AG04449 (cell line): ENCODE measurements at regions not wholly inside any gene's neighbourhood (a gene's known extent, or its start where the extent isn't known, plus 50 kb on each side); places are given as distances from the start of the nearest gene placed in this dataset.

ENCODE experiments used
- CTCF ChIA-PET: fragments of 350-600 bp; formaldehyde crosslinking; extraction: SDS; loops from one replicate; lab custom pipeline; 2021; ENCODE audit warnings: antibody characterized with exemption; lab: Yijun Ruan, JAX
- POLR2A ChIA-PET: fragments of 400-600, 350-600 bp; formaldehyde crosslinking; extraction: SDS; loops from one replicate; lab custom pipeline; 2020; ENCODE audit warnings: antibody characterized with exemption, inconsistent platforms; lab: Yijun Ruan, JAX
- DNase-seq: peaks from one replicate; pipeline ENCODE4 v3.0.0-alpha.2; 2010; ENCODE audit warnings: low read depth, low spot score
- H3K4me3 ChIP-seq: 2 replicates; pipeline ENCODE4 v1.5.1; 2011; ENCODE audit warnings: low read depth, mild to moderate bottlenecking, control low read depth, low read length
- TF ChIP-seq, protein P1 (sequence below): IDR thresholded peaks from one replicate; pipeline ENCODE4 v1.5.1; 2011; ENCODE audit warnings: mild to moderate bottlenecking, moderate library complexity, low read length, control low read depth, inconsistent platforms; ENCODE audit not compliant: insufficient read depth; ENCODE audit errors: missing control alignments

DNA sequence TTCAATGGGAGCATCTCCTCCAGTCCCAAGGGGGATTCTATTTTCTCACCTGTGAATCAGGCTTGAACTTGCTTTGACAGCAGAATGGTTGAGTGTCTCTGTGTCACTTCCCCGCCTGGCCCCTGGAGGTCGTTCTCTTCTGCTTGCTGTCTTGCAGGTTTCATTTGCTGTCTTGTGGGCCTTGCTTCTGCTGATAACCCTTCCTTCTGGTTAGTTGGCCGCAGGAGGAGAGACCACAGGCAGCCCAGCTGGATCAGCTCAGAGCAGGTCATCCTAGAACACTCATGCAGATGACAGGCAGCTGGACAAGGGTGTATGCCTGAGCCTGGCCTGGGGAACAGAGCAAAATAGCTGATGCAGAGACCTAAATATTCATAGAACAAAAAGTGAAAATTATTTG, 344.2 kb upstream of the ADARB2 start:
- TF ChIP-seq, protein P1, sequence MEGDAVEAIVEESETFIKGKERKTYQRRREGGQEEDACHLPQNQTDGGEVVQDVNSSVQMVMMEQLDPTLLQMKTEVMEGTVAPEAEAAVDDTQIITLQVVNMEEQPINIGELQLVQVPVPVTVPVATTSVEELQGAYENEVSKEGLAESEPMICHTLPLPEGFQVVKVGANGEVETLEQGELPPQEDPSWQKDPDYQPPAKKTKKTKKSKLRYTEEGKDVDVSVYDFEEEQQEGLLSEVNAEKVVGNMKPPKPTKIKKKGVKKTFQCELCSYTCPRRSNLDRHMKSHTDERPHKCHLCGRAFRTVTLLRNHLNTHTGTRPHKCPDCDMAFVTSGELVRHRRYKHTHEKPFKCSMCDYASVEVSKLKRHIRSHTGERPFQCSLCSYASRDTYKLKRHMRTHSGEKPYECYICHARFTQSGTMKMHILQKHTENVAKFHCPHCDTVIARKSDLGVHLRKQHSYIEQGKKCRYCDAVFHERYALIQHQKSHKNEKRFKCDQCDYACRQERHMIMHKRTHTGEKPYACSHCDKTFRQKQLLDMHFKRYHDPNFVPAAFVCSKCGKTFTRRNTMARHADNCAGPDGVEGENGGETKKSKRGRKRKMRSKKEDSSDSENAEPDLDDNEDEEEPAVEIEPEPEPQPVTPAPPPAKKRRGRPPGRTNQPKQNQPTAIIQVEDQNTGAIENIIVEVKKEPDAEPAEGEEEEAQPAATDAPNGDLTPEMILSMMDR: no peak
- ChIA-PET POLR2A (no interaction called here), CTCF (no interaction called here)
- no peak overlapping the region for H3K4me3 ChIP-seq
- DNase-seq: no peak

DNA sequence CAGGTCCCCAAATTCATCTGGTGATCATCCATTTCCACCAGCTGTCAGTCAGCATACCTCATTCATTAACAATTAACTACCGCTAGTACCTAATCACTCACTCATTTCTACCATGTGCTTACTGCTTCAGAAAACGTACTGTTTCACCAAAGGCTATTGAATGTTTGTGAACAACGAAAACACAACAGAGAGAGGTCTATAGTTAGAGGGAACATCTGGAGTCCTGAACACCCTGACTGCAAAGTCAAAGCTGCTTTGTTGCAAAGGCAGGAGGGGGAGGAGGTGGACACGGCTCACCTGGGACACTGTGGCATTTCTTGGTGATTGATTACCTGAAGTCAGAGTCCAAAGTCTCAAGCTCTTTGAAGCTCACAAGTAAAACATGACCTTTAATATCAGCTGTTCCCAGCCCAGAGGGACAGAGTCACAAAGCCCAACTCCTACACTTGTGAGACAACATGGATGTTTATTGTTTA, 342.3 kb upstream of the ADARB2 start:
- ChIA-PET POLR2A (no interaction called here), CTCF (no interaction called here)
- no peak for DNase-seq
- H3K4me3 ChIP-seq: no peak overlapping the region
- TF ChIP-seq, protein P1: no peak

DNA sequence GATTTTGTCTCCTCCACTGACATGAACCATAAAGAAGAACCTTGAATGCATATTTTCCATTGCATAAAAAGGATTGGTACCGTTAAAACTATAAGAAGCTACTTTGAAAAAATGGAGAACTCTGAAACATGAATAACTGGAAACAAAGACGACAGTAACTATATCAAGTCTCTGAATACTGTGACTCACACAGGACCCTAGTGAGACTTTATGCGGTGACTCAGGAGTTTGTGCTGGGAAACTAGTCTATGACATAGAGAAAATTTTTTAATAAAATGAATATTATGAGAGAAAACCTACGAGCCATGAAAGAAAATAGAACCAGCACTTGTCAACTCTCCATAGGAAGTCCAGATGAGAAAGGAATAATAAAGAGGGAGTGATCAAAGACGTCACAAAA, 339.9 kb upstream of the ADARB2 start:
- TF ChIP-seq, protein P1: no peak
- no peak overlapping the region for H3K4me3 ChIP-seq
- CTCF ChIA-PET: interaction anchor here (0.7 kb wide), 1 partner anchor 298 kb away, joined by 3 read pairs; no protein-coding TSS in a partner anchor

DNA sequence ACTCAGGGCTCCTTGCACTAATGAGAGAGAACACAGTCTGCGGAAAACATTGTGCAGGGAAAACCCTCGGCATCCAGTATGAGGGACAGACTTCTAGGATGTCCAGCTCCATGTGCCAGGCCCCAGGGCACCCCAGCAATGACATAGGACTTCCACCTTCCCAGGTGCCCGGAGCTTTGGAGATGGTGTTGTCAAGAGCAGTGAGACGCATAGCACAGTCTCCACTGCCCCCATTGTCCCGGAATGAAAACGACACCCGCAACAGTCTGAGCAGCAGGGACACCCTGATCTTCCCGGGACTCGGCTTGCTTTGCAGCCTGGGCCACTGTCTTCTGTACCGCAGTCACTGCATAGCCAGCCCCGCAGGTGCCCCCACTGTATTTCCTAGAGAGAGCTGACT, 339.2 kb upstream of the ADARB2 start:
- CTCF ChIA-PET: interaction anchor here (0.7 kb wide), 1 partner anchor 298 kb away, joined by 3 read pairs; no protein-coding TSS in a partner anchor
- POLR2A ChIA-PET: interaction anchor here (0.5 kb wide), 1 partner anchor 11 kb away, joined by 3 read pairs; no protein-coding TSS in a partner anchor
- TF ChIP-seq, protein P1: no peak
- no peak overlapping the region for H3K4me3 ChIP-seq
- DNase-seq: no peak

More for the DNA sequence above, 339.9 kb upstream of the ADARB2 start:
- no peak for DNase-seq
- POLR2A ChIA-PET: interaction anchor here (0.5 kb wide), 1 partner anchor 11 kb away, joined by 3 read pairs; no protein-coding TSS in a partner anchor

DNA sequence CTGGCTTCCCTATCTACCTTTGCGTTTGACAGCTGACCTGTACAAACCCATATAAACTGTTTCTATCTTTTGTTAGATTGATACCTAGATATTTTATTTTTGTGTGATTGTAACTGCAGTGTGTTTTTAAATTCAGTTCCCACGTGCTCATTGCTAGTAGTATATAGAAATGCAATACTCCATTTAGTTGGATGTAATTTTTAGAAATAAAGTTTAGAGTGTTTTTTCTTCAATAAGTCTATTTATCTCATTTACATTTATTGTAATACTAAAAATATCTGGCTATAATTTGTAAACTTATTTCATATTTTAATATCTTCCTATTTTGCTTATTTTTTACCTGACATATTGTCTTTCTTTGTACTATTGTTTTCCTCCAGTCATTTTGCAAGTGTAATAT, 329.7 kb upstream of the ADARB2 start:
- CTCF ChIA-PET: no interaction called here
- TF ChIP-seq, protein P1: no peak
- no peak overlapping the region for H3K4me3 ChIP-seq
- POLR2A ChIA-PET: no interaction called here
- no peak for DNase-seq

DNA sequence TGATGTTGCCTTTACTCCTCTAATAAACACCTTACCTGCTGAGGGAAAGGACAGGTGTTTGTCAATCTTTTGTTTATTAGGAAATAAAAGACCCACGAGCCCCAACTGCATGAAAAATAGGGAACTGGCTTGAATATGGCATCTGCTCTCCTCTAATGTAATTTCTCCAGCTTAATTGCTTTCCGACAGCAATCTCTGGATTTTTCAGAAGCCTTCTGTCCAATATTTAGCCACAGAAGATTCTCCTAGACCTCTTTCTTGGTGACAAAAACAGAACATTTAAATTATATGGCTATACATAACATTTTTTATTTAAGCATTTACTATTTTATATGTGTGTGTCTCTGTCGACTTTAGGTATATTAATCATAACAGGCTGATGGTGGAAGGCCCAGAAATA, 317.4 kb upstream of the ADARB2 start:
- ChIA-PET POLR2A (no interaction called here), CTCF (no interaction called here)
- DNase-seq: no peak
- TF ChIP-seq, protein P1: no peak
- H3K4me3 ChIP-seq: no peak overlapping the region
